HG03095 (cell line): ENCODE measurements at regions not wholly inside any gene's neighbourhood (a gene's known extent, or its start where the extent isn't known, plus 50 kb on each side); places are given as distances from the start of the nearest gene placed in this dataset.
"Not testable (repeated sequence)": the region's sequence is repeated elsewhere in the genome, so short reads cannot be mapped to it uniquely, and the experiment has no call there.

ENCODE experiments used
- ATAC-seq: cut with Tn5 transposase; IDR thresholded peaks from one replicate; pipeline ENCODE4 v1.9.1; 2021; ENCODE audit warnings: moderate library complexity; ENCODE audit not compliant: unreplicated experiment

- ATAC-seq, result no peak
These were observed 87.7 kb downstream of the IYD start for GRCh38 chr6:150456466-150456865.

- ATAC-seq, result no peak
These were observed 88.3 kb downstream of the IYD start for GRCh38 chr6:150456902-150457643.

- no peak for ATAC-seq
These were observed 89.8 kb downstream of the IYD start for GRCh38 chr6:150458579-150458978.

GRCh38 chr6:150463852-150464251, 95.0 kb downstream of the IYD start:
- no peak for ATAC-seq

- no peak for ATAC-seq
These were observed 96.2 kb downstream of the IYD start for GRCh38 chr6:150464966-150465365.

GRCh38 chr6:150465610-150466009, 96.8 kb downstream of the IYD start:
- no peak for ATAC-seq

GRCh38 chr6:150466196-150466595, 97.4 kb downstream of the IYD start:
- no peak for ATAC-seq

- no peak for ATAC-seq
These were observed 101.3 kb downstream of the IYD start for GRCh38 chr6:150470131-150470530.

GRCh38 chr6:150470960-150471665, 102.3 kb downstream of the IYD start:
- no peak for ATAC-seq

- ATAC-seq, result no peak
These were observed 110.1 kb downstream of the IYD start for GRCh38 chr6:150478656-150479545.

GRCh38 chr6:150482883-150483409, 114.1 kb downstream of the IYD start:
- ATAC-seq, result no peak

- ATAC-seq, result no peak
These were observed 114.3 kb upstream of the PLEKHG1 start for GRCh38 chr6:150485161-150485958.

GRCh38 chr6:150486048-150486447, 113.6 kb upstream of the PLEKHG1 start:
- ATAC-seq, result no peak

- no peak for ATAC-seq
These were observed 109.1 kb upstream of the PLEKHG1 start for GRCh38 chr6:150490586-150490985.

- peak; percentile 94 for ATAC-seq
These were observed 108.4 kb upstream of the PLEKHG1 start for GRCh38 chr6:150491131-150491810.

GRCh38 chr6:150491811-150492172, 107.9 kb upstream of the PLEKHG1 start:
- no peak for ATAC-seq

GRCh38 chr6:150492507-150492906, 107.2 kb upstream of the PLEKHG1 start:
- ATAC-seq, result no peak

GRCh38 chr6:150492941-150493340, 106.7 kb upstream of the PLEKHG1 start:
- ATAC-seq, result no peak

GRCh38 chr6:150493552-150493951, 106.1 kb upstream of the PLEKHG1 start:
- ATAC-seq, result not testable (repeated sequence)

GRCh38 chr6:150494241-150494640, 105.4 kb upstream of the PLEKHG1 start:
- ATAC-seq, result no peak
